Fibroblast of lung (primary cell): ENCODE measurements at regions not wholly inside any gene's neighbourhood (a gene's known extent, or its start where the extent isn't known, plus 50 kb on each side); places are given as distances from the start of the nearest gene placed in this dataset.

ENCODE experiments used
- DNase-seq, 2 donors: peaks; one replicate each; pipeline versions ENCODE4 v3.0.0 to v3.0.0-alpha.2; 2010; ENCODE audit warnings: low read depth in 2 of 2
- H2AFZ ChIP-seq: 2 replicates; pipeline ENCODE4 v1.5.1; 2012; ENCODE audit warnings: low read length, control low read depth, inconsistent platforms
- H3K27ac ChIP-seq: 2 replicates; pipeline ENCODE4 v1.5.1; 2011; ENCODE audit warnings: low read length, control low read depth; ENCODE audit not compliant: insufficient read depth
- H3K27me3 ChIP-seq: 2 replicates; pipeline ENCODE4 v1.5.1; 2011; ENCODE audit warnings: mild to moderate bottlenecking, low read length; ENCODE audit not compliant: control insufficient read depth, insufficient read depth
- H3K36me3 ChIP-seq: 2 replicates; pipeline ENCODE4 v1.5.1; 2011; ENCODE audit warnings: low read length; ENCODE audit not compliant: control insufficient read depth, insufficient read depth
- H3K4me1 ChIP-seq: 2 replicates; pipeline ENCODE4 v1.5.1; 2011; ENCODE audit warnings: low read length; ENCODE audit not compliant: control insufficient read depth, insufficient read depth; ENCODE audit errors: extremely low read depth
- H3K4me2 ChIP-seq: 2 replicates; pipeline ENCODE4 v1.5.1; 2011; ENCODE audit warnings: low read length, control low read depth; ENCODE audit not compliant: insufficient read depth; ENCODE audit errors: extremely low read depth
- H3K4me3 ChIP-seq, 4 experiments: fragments of 200-600 bp in 1 of 4; sonication (generic) in 1 of 4; replicated peaks in 1 of 4; 2 replicates each; pipeline ENCODE4 v1.5.1; 2011 to 2016; ENCODE audit warnings: low read length in 4 of 4, low read depth in 3 of 4, mild to moderate bottlenecking in 3 of 4, control low read depth in 2 of 4, inconsistent platforms in 1 of 4, mixed read lengths in 1 of 4; ENCODE audit not compliant: insufficient read depth in 1 of 4; ENCODE audit errors: control extremely low read depth in 1 of 4
- H3K79me2 ChIP-seq: 2 replicates; pipeline ENCODE4 v1.5.1; 2012; ENCODE audit warnings: mild to moderate bottlenecking, low read length, inconsistent platforms; ENCODE audit not compliant: control insufficient read depth, insufficient read depth
- H3K9ac ChIP-seq: 2 replicates; pipeline ENCODE4 v1.5.1; 2011; ENCODE audit warnings: mild to moderate bottlenecking, low read length, control low read depth; ENCODE audit not compliant: insufficient read depth
- H3K9me3 ChIP-seq: 2 replicates; pipeline ENCODE4 v1.5.1; 2012; ENCODE audit warnings: low read depth, low read length; ENCODE audit not compliant: control insufficient read depth, insufficient read depth
- H4K20me1 ChIP-seq: 2 replicates; pipeline ENCODE4 v1.5.1; 2011; ENCODE audit warnings: low read length; ENCODE audit not compliant: control insufficient read depth, insufficient read depth; ENCODE audit errors: extremely low read depth
- EZH2 ChIP-seq: IDR thresholded peaks from 2 replicates; pipeline ENCODE4 v1.5.1; 2012; ENCODE audit warnings: low read length, control low read depth, mild to moderate bottlenecking; ENCODE audit errors: missing control alignments
- TF ChIP-seq, protein P1 (sequence below), 2 donors: IDR thresholded peaks in 1 of 2; conservative IDR thresholded peaks in 1 of 2; 1 replicate in 1 of 2; 2 replicates in 1 of 2; pipeline ENCODE4 v1.5.1; 2011 to 2012; ENCODE audit warnings: low read length in 2 of 2, control low read depth in 1 of 2, inconsistent platforms in 1 of 2, low read depth in 1 of 2, mild to moderate bottlenecking in 1 of 2

DNA sequence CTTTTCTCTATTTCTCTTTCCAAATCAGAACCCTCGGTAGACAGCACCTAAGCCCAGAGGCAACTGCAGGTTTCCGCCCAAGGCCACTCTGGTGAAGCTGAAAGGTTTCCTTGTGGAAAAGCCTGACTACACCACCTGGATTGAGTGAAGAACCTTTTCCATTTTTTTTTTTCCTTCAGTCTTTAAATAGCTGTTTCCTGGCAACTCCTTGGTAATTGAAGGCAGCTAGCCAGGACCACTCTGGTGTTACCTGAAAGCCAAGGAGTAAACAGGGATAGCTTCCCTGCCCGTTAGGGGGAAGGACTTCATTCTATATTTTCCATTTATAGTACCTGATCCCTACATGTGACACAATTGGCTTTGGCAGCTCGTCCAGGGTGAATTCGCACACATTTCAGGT is 1238.4 kb downstream of the GRIK2 start:
- no peak for DNase-seq
- no peaks in the 10 kb centered on the region for H3K79me2 ChIP-seq
- no peaks in the 10 kb centered on the region for H3K27me3 ChIP-seq
- no peaks in the 10 kb centered on the region for H4K20me1 ChIP-seq
- no peaks in the 10 kb centered on the region for H3K4me1 ChIP-seq
- H3K4me3 ChIP-seq: no peak overlapping the region
- H3K4me2 ChIP-seq: no peak overlapping the region
- H3K9ac ChIP-seq: no peak overlapping the region
- no peak overlapping the region for H2AFZ ChIP-seq
- no peaks in the 10 kb centered on the region for H3K9me3 ChIP-seq
- no peaks in the 10 kb centered on the region for H3K36me3 ChIP-seq
- no peak overlapping the region for H3K27ac ChIP-seq
- TF ChIP-seq EZH2: no peak
- TF ChIP-seq, protein P1, sequence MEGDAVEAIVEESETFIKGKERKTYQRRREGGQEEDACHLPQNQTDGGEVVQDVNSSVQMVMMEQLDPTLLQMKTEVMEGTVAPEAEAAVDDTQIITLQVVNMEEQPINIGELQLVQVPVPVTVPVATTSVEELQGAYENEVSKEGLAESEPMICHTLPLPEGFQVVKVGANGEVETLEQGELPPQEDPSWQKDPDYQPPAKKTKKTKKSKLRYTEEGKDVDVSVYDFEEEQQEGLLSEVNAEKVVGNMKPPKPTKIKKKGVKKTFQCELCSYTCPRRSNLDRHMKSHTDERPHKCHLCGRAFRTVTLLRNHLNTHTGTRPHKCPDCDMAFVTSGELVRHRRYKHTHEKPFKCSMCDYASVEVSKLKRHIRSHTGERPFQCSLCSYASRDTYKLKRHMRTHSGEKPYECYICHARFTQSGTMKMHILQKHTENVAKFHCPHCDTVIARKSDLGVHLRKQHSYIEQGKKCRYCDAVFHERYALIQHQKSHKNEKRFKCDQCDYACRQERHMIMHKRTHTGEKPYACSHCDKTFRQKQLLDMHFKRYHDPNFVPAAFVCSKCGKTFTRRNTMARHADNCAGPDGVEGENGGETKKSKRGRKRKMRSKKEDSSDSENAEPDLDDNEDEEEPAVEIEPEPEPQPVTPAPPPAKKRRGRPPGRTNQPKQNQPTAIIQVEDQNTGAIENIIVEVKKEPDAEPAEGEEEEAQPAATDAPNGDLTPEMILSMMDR (conservative IDR thresholded peaks at IDR 0.05 in 1 of 2, IDR thresholded peaks at IDR 0.05 in 1 of 2; ENCODE audit: low read depth in 1 of 2, low read length in 2 of 2): no peak

DNA sequence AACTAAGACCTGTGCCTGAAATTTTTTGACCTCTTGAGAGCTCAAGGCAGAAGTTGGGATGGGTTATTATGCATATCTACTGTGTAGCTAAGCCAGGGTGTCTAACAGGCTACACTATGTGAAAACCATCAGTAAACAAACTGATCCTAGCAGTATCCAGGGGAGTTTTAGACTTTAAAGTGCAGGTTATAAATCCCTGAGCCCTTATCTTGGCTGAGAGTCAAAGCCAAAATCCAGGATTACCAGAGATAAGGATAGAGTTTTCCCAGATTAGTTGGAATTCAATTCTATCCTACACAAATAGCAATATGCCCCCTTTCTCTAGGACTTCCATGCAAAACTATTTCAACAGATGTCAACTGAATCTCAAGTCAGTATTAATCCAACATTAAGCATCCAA is 1229.7 kb downstream of the GRIK2 start:
- Histone ChIP-seq H3K4me3 (no peak overlapping the region), H3K27ac (no peak overlapping the region), H3K36me3 (no peaks in the 10 kb centered on the region), H3K4me1 (no peaks in the 10 kb centered on the region), H3K4me2 (no peak overlapping the region), H3K9me3 (no peaks in the 10 kb centered on the region), H3K9ac (no peak overlapping the region), H3K79me2 (no peaks in the 10 kb centered on the region), H4K20me1 (no peaks in the 10 kb centered on the region), H2AFZ (no peak overlapping the region), H3K27me3 (no peaks in the 10 kb centered on the region)
- TF ChIP-seq, protein P1 (conservative IDR thresholded peaks at IDR 0.05 in 1 of 2, IDR thresholded peaks at IDR 0.05 in 1 of 2; ENCODE audit: low read depth in 1 of 2, low read length in 2 of 2): no peak
- TF ChIP-seq EZH2: no peak
- no peak for DNase-seq

DNA sequence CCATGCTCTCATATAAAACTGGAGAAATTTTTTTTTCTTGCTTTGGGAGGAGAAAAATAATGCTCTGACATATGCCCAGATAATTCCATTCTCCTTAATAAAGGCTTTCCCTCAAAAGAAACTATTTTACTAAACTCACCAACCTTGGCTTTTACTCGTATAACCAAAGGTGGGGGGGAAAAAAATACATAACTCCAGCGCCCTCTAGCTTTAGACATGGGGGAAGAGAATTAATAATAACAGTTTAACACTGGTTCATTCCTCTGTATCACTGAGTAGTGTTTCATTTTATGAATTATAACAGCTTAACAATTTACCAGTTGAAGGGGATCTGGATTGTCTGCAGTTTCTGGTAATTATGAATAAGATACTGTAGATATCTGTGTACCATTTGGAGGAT is 1226.1 kb downstream of the GRIK2 start:
- TF ChIP-seq, protein P1 (conservative IDR thresholded peaks at IDR 0.05 in 1 of 2, IDR thresholded peaks at IDR 0.05 in 1 of 2; ENCODE audit: low read depth in 1 of 2, low read length in 2 of 2): no peak
- no peak for TF ChIP-seq EZH2

More for the DNA sequence above, 1226.1 kb downstream of the GRIK2 start:
- Histone ChIP-seq H4K20me1 (no peaks in the 10 kb centered on the region), H2AFZ (no peak overlapping the region), H3K27me3 (no peaks in the 10 kb centered on the region), H3K36me3 (no peaks in the 10 kb centered on the region), H3K79me2 (no peaks in the 10 kb centered on the region), H3K4me2 (no peak overlapping the region), H3K27ac (no peak overlapping the region), H3K4me3 (no peak overlapping the region), H3K9me3 (no peaks in the 10 kb centered on the region), H3K9ac (no peak overlapping the region), H3K4me1 (no peaks in the 10 kb centered on the region)
- DNase-seq: peak in 1 of 2 donors; percentile 5
